BLaER1 (cell line): ENCODE measurements at regions not wholly inside any gene's neighbourhood (a gene's known extent, or its start where the extent isn't known, plus 50 kb on each side); places are given as distances from the start of the nearest gene placed in this dataset.
"Not testable (repeated sequence)": the region's sequence is repeated elsewhere in the genome, so short reads cannot be mapped to it uniquely, and the experiment has no call there.

Experiments used
- H3K27ac ChIP-seq: shearing (Covaris generic); formaldehyde crosslinking; 2 replicates; pipeline ENCODE4 v1.8.1; 2022
- H3K27me3 ChIP-seq: shearing (Covaris generic); formaldehyde crosslinking; 2 replicates; pipeline ENCODE4 v1.8.1; 2022
- H3K36me3 ChIP-seq: shearing (Covaris generic); formaldehyde crosslinking; 2 replicates; pipeline ENCODE4 v1.8.1; 2022
- H3K4me1 ChIP-seq: shearing (Covaris generic); formaldehyde crosslinking; 2 replicates; pipeline ENCODE4 v1.8.1; 2022
- H3K4me2 ChIP-seq: shearing (Covaris generic); formaldehyde crosslinking; 2 replicates; pipeline ENCODE4 v1.8.1; 2022
- H3K4me3 ChIP-seq: shearing (Covaris generic); formaldehyde crosslinking; 2 replicates; pipeline ENCODE4 v1.8.1; 2022
- H3K9ac ChIP-seq: shearing (Covaris generic); formaldehyde crosslinking; 2 replicates; pipeline ENCODE4 v1.8.1; 2022
- H3K9me3 ChIP-seq: shearing (Covaris generic); formaldehyde crosslinking; 2 replicates; pipeline ENCODE4 v1.8.1; 2022
- H4K20me1 ChIP-seq: shearing (Covaris generic); formaldehyde crosslinking; 2 replicates; pipeline ENCODE4 v1.8.1; 2022
- Cebpa-rat ChIP-seq: shearing (Covaris generic); IDR thresholded peaks from 2 replicates; pipeline ENCODE4 v1.8.1; 2022

DNA sequence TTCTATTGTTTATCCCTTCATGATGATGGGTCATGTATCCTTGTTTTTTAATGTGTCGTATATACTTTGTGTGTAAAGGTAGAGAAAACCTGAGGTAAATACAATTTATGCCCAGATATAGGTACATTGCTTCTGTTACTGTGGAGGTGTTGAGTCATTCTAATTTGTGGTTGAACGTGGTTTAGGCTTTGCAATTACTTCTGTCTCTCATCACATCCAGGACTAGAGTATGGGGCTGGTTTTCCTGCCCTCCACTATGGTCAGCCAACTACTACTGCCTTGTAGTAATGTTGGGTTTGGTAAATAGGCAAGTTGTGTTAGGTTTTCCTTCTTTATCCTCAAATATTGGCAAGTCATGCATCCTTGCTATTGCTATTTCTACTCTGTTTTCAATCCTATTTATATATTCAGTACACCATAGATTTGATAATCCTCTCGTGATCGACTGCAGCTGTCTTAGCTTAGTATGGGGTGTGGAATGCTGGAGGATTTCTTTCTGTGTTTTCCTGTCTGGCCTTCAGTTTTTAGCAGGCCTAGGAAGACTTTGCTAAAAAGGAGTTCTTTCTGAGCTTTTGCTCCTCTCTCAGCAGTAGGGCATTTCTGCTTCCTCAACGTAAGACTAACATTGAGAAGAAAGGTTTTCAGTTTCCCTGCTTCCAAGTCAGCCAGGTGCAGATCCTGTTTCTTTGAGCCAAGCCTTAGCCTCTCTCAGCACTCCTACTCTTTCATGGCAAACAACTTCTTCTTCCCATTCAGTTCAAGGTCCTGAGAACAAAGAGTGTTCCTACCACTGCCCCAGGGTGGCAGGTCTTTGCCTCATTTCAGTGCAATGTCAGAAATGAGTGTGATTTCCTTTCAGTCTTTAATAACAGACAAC is 844.4 kb upstream of the CDH18 start:
- Histone ChIP-seq H3K4me3 (no peak overlapping the region), H3K9me3 (no peaks in the 10 kb centered on the region), H3K9ac (no peak overlapping the region), H3K4me1 (no peaks in the 10 kb centered on the region), H4K20me1 (no peaks in the 10 kb centered on the region), H3K36me3 (no peaks in the 10 kb centered on the region), H3K27ac (no peak overlapping the region), H3K27me3 (no peaks in the 10 kb centered on the region), H3K4me2 (no peak overlapping the region)
- TF ChIP-seq Cebpa-rat: no peak

DNA sequence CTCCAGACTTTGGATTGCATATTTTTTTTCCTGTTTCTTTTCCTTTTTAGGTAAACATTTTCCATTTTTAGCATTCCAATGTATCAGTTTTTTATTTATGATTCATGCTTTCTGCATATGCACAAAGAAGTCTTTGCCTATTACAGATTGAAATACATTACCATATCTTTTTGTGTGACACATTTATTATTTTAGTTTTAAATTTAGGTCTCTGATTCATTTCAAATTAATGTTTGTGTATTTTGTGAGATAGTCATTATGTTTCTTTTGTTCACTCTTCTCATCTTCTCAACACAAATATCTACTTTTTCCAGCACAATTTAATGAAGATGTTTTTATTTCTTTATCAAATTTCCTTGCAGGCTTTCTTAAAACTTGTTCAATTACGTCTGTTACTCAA is 838.0 kb upstream of the CDH18 start:
- not testable (repeated sequence) for H3K4me3 ChIP-seq, H3K9ac ChIP-seq, H3K9me3 ChIP-seq, H4K20me1 ChIP-seq, H3K27me3 ChIP-seq, H3K4me2 ChIP-seq, H3K27ac ChIP-seq, H3K4me1 ChIP-seq, H3K36me3 ChIP-seq

- H3K27ac ChIP-seq, H3K4me3 ChIP-seq, H3K27me3 ChIP-seq, H4K20me1 ChIP-seq, H3K4me1 ChIP-seq, H3K9me3 ChIP-seq, H3K36me3 ChIP-seq, H3K9ac ChIP-seq, H3K4me2 ChIP-seq: not testable (repeated sequence)
These were observed 809.2 kb upstream of the CDH18 start for GRCh38 chr5:20797216-20797615.

- H4K20me1 ChIP-seq, H3K27me3 ChIP-seq, H3K9me3 ChIP-seq, H3K4me1 ChIP-seq, H3K27ac ChIP-seq, H3K4me2 ChIP-seq, H3K9ac ChIP-seq, H3K4me3 ChIP-seq, H3K36me3 ChIP-seq: not testable (repeated sequence)
These were observed 796.8 kb upstream of the CDH18 start for GRCh38 chr5:20784755-20785154.

DNA sequence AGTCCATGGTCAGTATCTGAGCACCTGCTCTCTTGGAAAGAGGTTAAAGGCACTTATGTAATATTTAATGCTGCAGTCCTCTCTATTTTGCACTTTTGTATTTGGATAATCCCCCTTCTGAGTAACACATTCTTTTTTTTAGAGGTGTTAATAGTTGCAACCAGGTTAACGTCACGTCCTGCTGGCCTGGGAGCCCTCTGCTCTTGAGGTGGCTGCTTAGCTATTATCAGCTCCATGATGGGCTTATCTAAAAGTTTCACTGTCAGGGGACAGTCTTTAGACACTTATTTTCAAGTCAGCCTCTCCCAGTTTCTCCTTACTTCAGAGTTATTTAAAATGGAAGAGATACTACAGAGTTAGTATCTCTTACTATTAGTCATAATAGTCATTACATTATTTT is 795.5 kb upstream of the CDH18 start:
- H4K20me1 ChIP-seq, H3K9ac ChIP-seq, H3K27ac ChIP-seq, H3K36me3 ChIP-seq, H3K4me1 ChIP-seq, H3K27me3 ChIP-seq, H3K4me2 ChIP-seq, H3K9me3 ChIP-seq, H3K4me3 ChIP-seq: not testable (repeated sequence)

GRCh38 chr5:20771338-20771737 is 783.3 kb upstream of the CDH18 start:
- not testable (repeated sequence) for H3K9ac ChIP-seq, H3K9me3 ChIP-seq, H3K36me3 ChIP-seq, H3K27me3 ChIP-seq, H3K4me2 ChIP-seq, H3K27ac ChIP-seq, H4K20me1 ChIP-seq, H3K4me3 ChIP-seq, H3K4me1 ChIP-seq

DNA sequence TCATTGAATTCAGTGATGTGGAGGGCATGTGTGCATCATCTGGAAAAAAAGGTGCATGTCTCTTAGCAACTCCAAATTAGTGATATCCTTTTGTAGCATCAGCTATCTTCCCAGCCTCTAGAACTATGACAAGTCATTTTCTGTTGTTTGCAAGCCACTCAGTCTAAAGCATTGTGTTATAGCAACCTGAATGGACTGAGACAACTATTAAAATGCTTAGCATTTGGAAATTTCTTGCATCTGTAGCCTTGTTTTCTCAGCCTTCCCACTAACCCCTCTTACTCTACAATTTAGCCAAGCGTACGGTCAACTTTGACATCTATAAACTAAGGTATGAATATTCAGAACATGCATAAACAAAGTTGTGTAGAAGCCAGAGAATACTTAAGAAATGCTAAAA is 777.1 kb upstream of the CDH18 start:
- not testable (repeated sequence) for H3K4me1 ChIP-seq, H3K4me3 ChIP-seq, H3K27me3 ChIP-seq

DNA sequence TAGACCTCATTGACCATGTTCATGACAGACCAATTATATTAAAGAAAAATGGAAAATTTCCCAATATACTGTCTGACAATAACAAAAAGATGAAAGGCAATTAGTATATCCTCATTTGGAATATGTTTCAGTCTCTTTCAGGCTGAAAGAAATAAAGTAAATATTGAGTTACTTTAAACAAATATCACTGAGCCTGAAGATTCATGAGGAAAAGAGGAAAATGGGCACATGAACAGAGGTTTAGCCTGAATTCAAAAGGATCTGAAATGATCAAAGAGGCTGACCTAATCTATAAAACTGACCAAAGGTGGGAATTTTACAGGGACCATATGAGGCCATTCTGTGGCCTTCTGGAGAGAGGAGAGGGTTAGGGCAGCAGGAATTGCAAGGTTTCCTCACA is 771.5 kb upstream of the CDH18 start:
- H3K9ac ChIP-seq, H3K4me1 ChIP-seq, H4K20me1 ChIP-seq, H3K4me3 ChIP-seq, H3K9me3 ChIP-seq, H3K27ac ChIP-seq, H3K27me3 ChIP-seq, H3K4me2 ChIP-seq, H3K36me3 ChIP-seq: not testable (repeated sequence)

More for the DNA sequence above, 777.1 kb upstream of the CDH18 start:
- not testable (repeated sequence) for H3K9me3 ChIP-seq, H4K20me1 ChIP-seq, H3K9ac ChIP-seq, H3K4me2 ChIP-seq, H3K27ac ChIP-seq, H3K36me3 ChIP-seq

GRCh38 chr5:20752179-20752578 is 764.2 kb upstream of the CDH18 start:
- H3K36me3 ChIP-seq, H3K4me1 ChIP-seq, H4K20me1 ChIP-seq, H3K9me3 ChIP-seq, H3K27ac ChIP-seq, H3K4me3 ChIP-seq, H3K4me2 ChIP-seq, H3K9ac ChIP-seq, H3K27me3 ChIP-seq: not testable (repeated sequence)

DNA sequence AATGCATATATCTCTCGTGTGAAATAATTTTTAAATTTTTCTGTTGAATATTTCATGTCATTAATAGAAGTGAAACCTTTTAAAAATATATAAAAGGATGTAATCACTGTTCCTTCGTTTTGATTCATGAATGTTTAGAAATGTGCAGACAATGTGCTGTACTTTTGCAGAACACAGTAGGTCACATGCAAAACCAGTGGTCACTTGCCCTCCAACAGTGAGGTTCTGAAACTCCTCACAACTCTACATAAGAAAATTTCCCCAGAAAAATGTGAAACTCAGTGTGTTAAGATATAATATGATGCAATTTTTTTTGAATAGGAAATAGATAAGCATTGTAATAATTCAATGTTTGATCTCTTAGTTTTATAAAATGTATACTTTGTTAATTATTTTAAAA is 747.7 kb upstream of the CDH18 start:
- H3K4me1 ChIP-seq, H3K4me3 ChIP-seq, H3K9ac ChIP-seq, H3K9me3 ChIP-seq, H3K27ac ChIP-seq, H3K4me2 ChIP-seq, H3K27me3 ChIP-seq, H4K20me1 ChIP-seq, H3K36me3 ChIP-seq: not testable (repeated sequence)

DNA sequence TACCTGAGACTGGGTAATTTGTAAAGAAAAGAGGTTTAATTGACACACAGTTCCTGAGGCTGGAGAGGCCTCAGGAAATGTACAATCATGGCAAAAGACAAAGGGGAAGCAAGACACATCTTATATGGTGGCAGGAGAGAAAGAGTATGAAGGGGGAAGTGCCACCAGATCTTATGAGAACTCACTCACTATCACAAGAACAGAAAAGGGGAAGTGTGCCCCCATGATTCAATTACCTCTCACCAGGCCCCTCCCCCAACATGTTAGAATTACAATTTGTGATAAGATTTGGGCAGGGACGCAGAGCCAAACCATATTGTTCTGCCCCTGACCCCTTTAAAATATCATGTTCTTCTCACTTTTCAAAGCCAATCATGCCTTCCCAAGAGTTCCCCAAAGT is 744.2 kb upstream of the CDH18 start:
- H3K9me3 ChIP-seq, H3K9ac ChIP-seq, H3K27ac ChIP-seq, H3K4me2 ChIP-seq, H4K20me1 ChIP-seq, H3K4me3 ChIP-seq, H3K36me3 ChIP-seq, H3K4me1 ChIP-seq, H3K27me3 ChIP-seq: not testable (repeated sequence)

DNA sequence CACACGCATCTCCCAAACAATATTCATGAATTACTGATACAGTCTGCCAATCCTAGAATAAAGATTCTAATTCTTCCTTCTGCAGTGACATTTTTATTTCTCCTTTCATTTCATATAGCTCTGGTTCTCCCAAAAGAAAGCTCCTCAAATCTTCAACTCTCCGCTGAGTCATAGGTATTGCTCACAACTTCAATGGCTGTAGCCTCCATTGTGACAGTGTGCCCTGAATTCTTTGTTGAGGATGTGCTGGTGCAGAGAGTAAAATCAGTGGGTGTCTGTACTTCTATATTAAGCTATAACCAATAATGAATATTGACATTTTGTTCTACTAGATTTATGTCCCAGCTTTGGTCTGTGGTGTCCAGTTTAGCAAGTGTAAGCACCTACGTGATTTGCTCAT is 733.3 kb upstream of the CDH18 start:
- H3K4me1 ChIP-seq, H3K36me3 ChIP-seq, H3K4me3 ChIP-seq, H3K4me2 ChIP-seq, H3K27me3 ChIP-seq, H3K27ac ChIP-seq, H3K9ac ChIP-seq, H3K9me3 ChIP-seq, H4K20me1 ChIP-seq: not testable (repeated sequence)

GRCh38 chr5:20711520-20712155 is 723.6 kb upstream of the CDH18 start:
- not testable (repeated sequence) for H3K27me3 ChIP-seq, H3K4me2 ChIP-seq, H3K4me3 ChIP-seq, H3K9ac ChIP-seq, H3K27ac ChIP-seq, H3K9me3 ChIP-seq, H3K4me1 ChIP-seq, H4K20me1 ChIP-seq, H3K36me3 ChIP-seq

DNA sequence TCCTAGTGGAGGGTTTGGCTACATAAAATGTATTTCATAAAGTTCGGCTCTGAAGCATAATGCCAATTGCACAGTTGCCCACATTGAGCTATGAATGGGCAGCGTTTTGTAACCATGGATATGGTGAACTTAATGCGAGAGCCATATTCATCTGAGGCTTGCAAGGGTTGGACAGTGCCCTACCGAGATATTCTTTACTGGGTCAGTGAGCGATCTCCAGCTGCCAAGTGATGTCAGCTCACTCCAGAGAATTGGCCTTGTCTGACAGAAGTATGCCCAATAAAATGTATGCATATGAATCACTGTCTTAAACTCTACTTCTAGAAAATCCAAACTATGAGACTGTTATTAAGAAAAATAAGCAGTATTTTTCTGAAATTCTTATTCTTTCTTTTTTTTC is 719.6 kb upstream of the CDH18 start:
- H3K27me3 ChIP-seq, H3K4me3 ChIP-seq, H3K9me3 ChIP-seq, H3K4me1 ChIP-seq, H3K9ac ChIP-seq, H3K36me3 ChIP-seq, H4K20me1 ChIP-seq, H3K4me2 ChIP-seq, H3K27ac ChIP-seq: not testable (repeated sequence)
